GM12874 (cell line): ENCODE measurements at regions not wholly inside any gene's neighbourhood (a gene's known extent, or its start where the extent isn't known, plus 50 kb on each side); places are given as distances from the start of the nearest gene placed in this dataset.

Experiments used
- TF ChIP-seq, protein P1 (sequence below): IDR thresholded peaks from 2 replicates; pipeline ENCODE4 v1.5.1; 2011; ENCODE audit warnings: low read depth, mild to moderate bottlenecking, control low read depth, low read length, moderate library complexity; ENCODE audit not compliant: insufficient read depth

DNA sequence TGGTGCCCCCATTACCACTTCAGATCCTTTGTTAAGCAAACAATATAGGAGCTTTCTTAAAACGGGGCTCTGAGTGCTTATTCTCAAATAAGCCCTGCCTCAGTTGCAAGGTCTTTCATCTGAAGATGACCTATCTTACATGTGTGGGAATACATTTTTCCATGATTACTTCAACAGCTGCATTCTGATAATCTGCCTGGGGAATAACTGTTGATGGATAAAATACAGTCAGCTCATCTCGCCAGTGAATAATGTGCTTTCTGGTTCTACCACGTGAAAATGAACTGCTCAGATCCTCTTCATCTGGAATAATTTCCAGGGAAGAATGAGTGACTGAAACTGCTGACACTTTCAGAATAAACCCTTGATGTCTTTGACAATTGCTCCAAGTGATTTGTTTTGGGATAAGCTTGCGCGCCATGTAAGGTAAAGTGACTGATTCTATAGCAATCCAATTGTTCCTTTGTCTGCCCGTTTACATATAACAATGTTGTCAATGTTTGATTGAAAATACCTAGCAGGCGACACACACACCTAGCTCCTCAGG, 161.3 kb downstream of the RTL9 start:
- TF ChIP-seq, protein P1, sequence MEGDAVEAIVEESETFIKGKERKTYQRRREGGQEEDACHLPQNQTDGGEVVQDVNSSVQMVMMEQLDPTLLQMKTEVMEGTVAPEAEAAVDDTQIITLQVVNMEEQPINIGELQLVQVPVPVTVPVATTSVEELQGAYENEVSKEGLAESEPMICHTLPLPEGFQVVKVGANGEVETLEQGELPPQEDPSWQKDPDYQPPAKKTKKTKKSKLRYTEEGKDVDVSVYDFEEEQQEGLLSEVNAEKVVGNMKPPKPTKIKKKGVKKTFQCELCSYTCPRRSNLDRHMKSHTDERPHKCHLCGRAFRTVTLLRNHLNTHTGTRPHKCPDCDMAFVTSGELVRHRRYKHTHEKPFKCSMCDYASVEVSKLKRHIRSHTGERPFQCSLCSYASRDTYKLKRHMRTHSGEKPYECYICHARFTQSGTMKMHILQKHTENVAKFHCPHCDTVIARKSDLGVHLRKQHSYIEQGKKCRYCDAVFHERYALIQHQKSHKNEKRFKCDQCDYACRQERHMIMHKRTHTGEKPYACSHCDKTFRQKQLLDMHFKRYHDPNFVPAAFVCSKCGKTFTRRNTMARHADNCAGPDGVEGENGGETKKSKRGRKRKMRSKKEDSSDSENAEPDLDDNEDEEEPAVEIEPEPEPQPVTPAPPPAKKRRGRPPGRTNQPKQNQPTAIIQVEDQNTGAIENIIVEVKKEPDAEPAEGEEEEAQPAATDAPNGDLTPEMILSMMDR, result no peak

- TF ChIP-seq, protein P1, result no peak
Measured at GRCh38 chrX:110531873-110532580, 173.4 kb downstream of the RTL9 start.

DNA sequence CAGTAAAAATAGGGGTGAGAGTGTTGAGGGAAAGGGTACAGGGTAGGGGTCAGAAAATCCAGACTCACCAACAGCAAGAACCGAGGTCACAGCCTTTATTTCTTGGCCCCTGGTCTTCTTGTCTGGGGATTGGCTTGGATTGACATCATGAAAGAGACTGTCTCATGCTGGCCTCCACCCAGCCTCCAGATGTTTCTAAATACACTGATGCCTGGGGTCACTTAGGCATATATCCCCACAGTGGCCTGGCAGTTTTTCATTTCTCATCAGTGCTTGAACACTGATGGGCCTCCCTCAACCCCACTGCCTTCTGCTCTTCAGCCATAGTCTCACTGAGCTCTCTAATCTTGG, 173.9 kb downstream of the RTL9 start:
- TF ChIP-seq, protein P1, result no peak

DNA sequence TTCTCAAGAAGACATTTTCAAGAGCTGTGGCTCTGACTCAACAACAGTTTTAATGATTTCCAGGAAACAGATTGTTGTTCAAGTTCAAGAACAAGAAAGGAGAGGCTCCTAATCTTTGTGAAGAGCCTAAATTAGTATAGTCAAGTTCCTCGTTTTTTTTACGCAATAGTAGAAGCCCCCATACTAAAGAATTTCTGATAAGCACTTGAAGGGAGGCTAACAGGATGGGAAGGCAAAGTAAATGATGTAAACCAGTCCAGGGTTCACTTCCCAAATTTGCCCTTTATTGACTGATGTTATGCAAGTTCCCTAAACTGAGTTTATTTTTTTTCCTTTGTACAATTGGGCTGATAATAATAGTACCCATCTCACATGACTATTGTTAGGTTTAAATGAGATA, 178.2 kb downstream of the RTL9 start:
- TF ChIP-seq, protein P1, result no peak

- TF ChIP-seq, protein P1, result no peak
Measured at GRCh38 chrX:110541266-110541665, 182.6 kb downstream of the RTL9 start.

- TF ChIP-seq, protein P1, result no peak
Measured at GRCh38 chrX:110557864-110558263, 199.2 kb downstream of the RTL9 start.

DNA sequence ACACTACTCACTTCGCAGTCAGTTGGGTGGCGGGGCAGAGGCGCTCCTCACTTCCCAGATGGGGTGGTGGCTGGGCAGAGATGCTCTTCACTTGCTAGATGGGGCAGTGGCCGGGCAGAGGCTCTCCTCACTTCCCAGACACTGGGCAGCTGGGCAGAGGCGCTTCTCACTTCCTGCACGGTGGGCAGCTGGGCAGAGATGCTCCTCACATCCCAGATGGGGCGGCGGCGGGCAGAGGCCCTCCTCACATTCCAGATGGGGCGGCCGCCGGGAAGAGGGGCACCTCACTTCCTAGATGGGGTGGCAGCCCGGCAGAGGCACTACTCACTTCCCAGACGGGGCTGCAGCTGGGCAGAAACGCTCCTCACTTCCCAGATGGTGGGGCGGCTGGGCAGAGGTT, 199.8 kb downstream of the RTL9 start:
- TF ChIP-seq, protein P1, result no peak
